NCI-H2107 treated with DMSO at 0.1 percent for 48 hours (cell line): ENCODE measurements at regions not wholly inside any gene's neighbourhood (a gene's known extent, or its start where the extent isn't known, plus 50 kb on each side); places are given as distances from the start of the nearest gene placed in this dataset.
"Not testable (repeated sequence)": the region's sequence is repeated elsewhere in the genome, so short reads cannot be mapped to it uniquely, and the experiment has no call there.

Experiments
- DNase-seq: peaks from one replicate; lab custom pipeline; 2025; ENCODE audit not compliant: unreplicated experiment; lab: John Stamatoyannopoulos, UW

DNA sequence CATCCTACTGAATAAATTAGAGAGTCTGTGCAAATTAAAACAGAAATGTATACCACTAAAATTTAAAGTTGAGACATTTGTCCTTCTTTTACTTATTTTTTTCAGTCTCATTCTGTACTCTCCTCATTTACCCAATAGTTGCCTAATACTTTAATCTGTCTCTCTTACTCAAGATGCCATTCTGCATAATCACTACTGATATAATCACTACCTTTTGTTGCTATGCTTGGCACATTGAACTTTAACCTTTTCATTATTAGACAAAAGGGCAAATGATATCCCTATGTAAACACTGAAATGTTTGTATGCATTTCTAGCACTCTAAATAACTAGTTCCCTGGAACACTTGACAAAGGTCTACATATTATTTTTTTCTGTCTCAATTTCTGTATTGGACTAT, 1108.3 kb upstream of the FLRT2 start:
- no peak for DNase-seq

DNA sequence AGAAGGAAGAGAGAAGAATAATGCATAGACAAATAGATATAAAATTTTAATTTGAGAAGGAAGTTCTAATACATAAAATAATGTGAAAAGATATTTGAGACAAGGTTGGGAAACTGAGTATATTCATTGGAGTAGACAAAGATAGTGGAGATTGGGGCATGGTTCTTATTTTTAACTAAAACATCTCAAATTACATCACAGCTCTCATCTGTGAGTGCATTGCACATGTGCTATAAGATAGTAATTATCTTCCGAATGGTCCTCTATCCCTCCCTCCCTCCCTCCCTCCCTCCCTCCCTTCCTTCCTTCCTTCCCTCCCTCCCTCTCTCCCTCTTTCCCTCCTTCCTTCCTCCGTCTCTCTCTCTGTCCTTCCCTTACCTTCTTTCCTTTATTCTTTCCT, 1104.0 kb upstream of the FLRT2 start:
- DNase-seq: no peak

DNA sequence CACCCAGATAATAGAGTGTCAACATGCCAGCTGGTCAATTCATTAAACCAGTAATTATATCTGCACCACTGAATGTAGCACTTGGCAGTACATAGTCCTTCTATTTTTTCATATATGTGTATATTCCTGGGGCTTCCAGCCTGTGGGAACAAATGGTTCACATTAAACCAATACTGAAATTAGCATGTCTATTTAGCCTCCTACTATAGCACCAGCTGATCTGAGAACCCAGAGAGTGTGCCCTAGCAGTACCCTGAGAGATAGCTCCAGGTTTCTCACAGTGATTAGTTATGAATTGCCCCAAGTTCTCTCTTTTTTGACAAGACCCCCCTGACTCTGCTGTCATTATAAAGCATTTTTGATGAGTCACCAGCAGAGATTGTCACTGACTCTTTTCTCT, 1097.3 kb upstream of the FLRT2 start:
- DNase-seq: peak; percentile 34

DNA sequence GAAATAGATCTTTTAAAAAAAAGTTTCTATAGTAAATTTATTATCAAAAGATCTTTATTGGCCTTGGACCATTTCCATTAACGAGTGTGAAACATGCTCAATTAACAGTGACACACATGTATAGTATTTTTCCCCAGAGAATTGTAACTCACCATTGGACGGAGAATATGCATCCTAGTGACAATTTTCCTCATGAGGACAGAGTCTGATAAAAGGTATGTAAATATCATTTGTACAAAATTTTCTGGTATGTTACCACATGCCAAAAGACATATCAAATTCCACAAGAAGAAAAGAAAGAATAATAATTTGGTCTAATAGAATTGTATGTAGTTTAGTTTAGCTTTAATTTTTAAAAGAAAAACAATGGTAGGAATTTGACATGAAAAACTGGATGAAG, 1096.0 kb upstream of the FLRT2 start:
- DNase-seq: no peak

DNA sequence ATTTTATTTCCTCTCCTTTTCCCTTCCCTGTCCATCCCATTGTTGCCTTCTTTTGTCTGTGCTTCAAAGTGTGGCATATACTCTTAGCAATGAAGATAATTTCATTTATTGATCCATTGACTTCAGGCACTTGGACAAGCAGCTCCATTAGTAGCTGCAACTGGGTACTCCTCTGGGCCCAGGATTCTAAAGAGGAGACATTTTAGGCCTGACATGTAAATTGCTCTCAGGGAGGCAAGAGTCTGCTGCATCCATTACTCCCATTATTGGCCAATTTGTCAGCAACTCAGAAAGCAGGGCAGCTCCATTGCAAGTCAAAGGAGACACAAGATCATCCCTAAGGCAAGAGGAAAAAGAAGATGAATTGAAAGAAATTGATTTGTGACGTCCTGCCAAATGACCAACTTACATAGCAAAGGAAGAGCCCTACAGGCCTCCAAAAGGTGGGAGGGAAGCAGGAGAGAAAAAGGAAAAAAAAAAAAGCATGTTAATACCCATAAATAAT, 1094.1 kb upstream of the FLRT2 start:
- no peak for DNase-seq

DNA sequence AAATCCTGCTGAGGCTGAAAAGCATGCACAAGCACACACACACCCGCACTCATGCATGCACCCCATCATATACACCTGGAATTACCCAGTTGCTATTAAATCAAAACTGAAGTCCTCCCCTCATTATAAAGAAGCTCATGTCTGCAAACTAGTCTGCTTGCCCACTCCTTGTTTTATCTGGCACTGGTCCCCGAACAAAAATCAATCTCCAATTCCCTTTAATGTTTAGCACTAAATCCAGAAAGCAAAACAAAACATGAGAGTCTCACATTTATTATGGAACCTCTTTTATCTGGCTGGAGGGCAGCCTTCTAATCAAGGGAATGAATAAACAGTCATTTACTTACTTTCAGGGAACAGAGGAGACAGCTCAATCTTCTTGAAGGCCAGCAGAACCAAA, 1093.4 kb upstream of the FLRT2 start:
- DNase-seq: no peak

DNA sequence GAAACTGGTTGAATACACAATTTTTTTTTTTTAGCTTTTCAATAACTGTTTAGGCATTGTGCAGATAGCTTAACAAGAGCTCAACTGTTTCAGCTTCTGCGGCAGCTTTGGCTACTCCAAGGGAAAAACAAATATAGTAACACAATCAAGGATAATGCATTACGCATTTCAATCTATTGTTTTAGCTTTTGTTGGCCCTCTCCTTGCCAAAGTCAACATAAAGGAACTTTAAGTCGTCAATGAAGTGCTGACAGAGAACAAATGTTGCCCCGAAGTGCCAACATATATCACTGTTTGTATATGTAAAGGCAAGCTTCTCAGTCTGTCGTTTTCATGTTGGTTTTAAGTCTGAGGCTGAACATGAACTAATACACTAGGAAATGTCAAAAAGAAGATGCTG, 1087.4 kb upstream of the FLRT2 start:
- no peak for DNase-seq

DNA sequence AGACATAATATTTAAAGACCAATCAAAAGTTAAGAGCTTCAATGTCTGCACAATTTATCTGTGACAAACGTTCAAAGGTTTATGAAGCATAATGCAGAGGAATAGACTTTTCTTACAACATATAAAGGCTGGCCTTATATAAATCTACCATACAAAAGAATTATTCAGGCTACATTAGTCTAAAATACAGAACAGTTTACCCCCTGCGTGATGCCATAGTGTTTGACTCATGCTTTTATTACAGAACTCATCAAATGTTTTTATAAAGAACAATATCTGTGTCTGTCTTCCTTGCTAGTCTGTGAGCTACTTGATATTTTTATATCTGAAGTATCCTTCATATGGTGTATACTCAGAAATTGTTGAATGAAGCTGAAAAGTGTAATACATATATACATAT, 1084.5 kb upstream of the FLRT2 start:
- no peak for DNase-seq

DNA sequence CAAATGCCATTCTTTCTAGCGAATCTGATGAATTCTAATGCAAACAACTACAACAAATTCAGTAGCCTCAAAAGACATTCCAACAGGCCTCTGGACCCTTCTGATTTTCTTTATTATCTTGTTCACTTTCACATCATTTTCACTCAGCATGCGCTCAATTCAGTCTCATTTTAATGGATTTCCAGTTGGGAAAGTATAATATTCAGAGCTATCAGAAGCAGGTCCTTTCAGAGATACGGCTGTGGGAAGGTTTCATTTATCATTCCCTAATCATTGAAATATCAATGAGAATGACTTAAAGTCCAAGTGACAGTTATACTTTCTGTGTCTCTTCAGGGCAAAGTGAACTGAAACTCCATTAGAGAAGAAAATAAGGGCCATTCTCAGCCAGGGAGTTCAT, 1083.7 kb upstream of the FLRT2 start:
- DNase-seq: no peak

DNA sequence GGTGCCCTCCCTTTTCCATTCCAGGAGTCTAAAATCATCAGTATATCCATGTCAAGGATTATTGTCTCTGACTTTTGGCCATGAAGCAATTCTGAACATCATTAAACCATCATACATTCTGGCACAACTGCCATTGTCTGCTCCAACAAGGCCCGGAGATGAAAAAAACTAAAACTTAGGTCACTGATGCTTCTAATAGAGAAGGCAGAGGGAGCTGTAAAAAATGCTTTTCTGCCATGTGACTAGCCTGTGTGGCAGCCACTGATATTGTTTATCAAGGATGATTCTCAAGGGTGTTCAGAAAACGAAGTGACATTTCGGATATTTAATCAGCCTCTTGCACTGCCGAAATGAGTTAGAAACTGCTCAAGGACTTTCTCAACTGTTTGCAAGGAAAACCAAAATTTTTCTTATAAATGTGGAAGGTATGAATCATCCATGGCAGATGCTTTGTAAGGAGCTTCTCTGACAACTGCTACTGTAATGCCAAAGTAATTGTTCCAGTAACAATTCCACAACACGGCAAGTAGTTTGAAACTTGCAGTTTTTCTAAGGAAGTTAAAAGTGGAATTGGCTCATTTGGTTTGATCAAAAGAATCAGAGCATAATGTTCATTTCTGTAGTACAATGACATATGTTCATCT, 1076.5 kb upstream of the FLRT2 start:
- DNase-seq: no peak

DNA sequence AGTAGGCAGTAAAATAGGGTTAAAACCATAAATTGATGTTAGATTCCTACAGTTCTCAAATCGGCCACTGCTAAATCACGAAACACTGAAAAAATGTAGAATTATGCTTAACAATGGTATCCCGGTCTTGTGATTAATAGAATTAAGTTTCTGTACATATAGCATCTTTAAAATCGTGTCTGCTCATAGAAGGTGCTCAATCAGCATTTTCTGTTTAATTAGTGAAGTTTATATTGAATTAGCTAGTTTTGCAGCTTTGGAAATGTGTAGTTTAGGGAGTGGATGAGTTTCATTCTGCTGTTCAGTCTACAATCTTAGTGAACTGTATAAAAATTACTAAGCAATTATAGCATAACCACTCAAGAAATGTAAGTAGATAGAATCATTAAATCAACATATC, 1075.8 kb upstream of the FLRT2 start:
- no peak for DNase-seq

DNA sequence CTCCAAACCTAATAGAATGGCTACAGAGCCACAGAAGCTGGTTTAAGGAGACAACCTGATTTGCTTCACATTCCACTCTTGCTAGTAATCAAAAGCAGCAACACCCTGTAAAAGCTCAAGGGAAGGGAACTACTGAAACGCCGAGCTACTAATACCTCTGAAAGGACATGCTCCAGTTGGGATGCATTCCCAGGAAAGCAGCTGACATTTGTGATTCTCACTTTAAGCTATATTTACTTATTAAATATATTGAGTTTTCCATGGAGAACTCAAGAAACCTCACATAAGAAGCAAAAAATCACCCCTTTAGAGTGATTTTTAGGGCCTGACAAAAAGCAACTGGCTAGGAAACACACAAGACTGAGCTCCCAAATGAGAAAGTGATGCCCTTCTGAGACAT, 1073.0 kb upstream of the FLRT2 start:
- no peak for DNase-seq

DNA sequence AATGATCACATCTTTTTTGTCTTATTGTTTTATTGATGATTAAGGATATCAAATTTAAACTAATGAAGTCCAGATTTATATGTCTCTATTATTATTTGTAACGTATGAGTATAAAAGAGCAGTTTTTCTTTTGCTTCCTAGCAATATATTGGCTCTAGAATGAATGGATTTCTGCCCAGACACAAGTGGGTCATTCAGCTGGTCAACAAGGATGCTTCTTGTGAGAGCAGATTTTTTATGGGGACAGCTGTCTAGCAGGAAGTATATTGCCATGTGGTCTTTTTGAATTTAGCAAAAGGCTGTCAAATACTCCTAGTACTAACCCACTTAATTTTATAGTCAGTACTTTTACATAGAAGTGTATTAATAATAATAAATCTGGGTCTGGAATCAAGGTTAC, 1071.1 kb upstream of the FLRT2 start:
- DNase-seq: no peak

DNA sequence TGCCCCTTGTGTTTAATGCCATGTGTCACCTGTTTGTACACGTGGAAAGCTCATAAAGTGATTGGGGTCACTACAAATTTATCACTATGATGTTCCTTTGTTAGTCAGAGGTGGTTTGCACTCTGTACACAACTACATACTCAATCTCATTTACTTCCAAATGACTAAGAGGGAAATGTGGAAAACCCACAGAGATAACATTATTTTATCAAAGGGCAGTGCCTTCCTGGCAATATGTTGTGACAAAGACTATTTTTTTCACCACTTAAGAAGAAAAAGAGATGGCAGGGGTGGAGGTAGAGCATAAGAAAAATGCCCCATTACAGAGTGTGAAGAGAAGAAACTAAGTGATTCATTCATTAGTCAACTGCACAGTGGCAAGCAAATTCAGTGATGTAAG, 1064.1 kb upstream of the FLRT2 start:
- DNase-seq: no peak

DNA sequence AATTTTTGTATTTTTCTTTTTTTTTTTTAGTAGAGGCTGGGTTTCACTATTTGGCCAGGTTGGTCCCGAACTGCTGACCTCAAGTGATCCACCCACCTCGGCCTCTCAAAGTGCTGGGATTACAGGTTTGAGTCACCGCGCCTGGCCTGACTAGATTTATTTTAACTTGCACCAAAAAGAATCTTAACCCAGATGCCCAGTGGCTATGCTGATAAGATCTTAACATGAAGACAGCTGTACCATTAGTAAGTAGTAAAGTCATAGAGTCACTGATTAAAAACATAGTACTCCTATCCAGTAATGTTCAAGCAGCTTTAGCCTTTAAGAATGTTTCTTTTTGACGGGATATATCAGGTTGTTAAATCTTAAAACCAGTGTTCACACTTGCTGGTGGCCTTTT, 1061.8 kb upstream of the FLRT2 start:
- no peak for DNase-seq

DNA sequence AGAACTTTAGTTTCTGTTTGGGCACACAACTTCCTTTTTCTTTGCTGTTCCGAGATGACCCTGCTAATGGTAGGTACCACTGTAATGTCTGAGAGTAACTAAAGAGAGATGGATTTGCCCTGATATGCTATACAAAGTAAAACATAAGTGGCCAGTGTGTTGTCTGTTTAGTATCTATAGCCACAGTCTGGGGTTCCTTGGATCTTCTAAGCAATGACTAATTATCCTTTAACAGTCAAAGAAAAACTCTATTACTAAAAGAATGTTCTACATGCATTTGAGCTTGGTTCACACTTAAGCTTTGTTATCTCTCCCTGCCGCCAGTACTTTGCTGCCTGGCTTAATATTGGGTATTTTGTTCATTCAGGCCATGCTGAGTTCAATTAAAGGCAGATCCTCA, 1051.9 kb upstream of the FLRT2 start:
- no peak for DNase-seq

DNA sequence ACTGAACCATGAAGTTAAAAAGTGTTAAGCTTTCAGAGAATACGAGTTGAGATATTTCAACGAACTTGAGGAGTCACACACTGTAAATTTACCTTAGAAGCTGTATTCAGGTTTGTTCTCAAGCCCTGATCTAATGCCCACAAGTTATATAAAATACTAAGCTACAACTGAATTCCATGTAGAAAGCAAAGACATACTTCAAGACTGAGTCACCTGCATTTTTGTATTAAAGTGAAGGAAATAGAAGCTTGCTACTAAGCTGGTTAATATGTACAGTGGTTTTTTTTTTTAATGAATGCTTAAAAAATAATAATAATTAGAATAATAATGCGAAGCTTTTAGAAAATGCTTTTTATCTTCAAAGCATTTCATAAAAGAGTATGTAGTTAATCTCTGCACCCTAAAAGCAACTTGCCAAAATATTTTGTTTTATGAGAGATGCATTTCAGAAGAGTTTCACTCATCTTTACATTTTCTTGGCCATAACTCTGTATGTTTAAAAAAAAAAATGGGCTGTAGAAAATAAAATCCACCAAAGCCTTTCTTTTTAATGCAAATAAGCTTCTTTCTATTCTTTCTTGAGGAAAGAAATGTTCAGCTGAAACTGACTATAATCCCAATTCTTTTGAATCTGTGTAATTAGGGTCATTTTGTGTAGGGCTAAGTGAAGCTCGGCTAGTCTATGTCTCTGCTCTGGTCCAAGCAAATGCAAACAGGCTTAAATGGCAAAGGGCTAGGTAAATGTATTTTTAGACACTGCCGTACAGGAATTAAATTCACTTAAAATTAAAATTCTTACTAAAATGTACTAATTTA, 1047.5 kb upstream of the FLRT2 start:
- no peak for DNase-seq

DNA sequence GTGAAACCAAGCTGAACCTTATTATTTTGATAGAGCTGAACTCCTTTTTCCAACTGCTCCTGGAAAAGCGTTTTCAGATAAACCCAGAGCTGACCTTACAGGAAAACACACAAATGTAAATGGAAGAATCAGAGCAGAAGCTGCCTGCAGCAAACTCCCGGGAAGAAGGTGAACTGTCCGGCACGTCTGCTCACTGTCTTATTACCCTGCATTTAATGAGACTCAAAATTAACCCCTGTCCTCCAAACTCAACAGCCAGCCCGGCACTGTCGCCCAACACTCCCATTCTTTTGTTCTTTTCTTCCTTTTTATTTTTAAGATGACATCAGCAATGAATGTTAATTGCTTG, 1046.9 kb upstream of the FLRT2 start:
- DNase-seq: no peak

DNA sequence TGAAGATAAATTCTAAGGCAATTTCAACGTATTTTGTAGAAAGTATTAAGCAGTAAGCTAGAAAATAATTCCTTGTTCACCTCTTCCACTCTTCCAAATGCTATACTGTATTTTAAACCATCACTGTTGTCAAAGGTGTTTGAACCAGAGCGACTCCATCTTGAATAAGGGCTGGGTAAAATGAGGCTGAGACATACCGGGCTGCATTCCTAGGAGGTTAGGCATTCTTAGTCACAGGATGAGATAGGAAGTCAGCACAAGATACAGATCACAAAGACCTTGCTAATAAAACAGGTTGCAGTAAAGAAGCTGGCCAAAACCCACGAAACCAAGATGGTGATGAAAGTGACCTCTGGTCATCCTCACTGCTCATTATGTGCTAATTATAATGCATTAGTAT, 1045.7 kb upstream of the FLRT2 start:
- DNase-seq: not testable (repeated sequence)

DNA sequence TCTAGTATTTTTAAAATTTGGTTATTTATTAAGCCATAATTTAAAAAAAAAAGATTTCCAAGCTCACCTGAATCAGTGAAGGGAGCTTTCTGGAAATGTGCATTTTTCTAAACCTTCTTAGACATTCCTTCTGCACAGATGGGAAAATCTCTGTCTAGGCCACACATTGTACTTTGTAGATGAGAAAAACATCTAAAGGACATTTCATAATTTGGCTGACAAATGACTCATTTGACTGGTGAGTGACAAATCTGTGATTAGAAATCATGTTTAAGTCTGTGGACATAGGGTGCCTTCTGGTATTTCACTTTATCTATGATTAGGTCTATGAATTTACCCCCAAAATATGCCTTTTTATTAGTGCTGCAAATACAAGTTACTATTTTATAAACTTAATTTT, 1044.9 kb upstream of the FLRT2 start:
- DNase-seq: no peak

DNA sequence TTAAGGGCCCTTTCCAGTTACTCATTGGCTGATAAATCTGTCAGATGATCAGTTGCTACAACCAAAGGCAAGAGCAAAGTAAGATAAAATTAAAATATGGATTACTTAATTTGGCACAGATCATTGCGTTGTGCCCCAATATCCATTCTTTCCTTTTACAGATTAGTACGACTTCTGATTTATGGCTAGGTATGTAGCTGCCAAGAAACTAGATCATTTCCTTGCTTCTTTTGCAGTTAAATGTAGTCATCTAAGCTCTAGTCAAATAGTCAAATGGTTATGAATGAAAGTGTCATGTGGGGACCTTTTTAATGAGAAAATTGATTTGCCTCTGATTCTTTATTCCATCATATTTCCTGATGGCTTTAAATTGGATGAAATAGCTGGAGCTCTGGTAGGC, 1039.9 kb upstream of the FLRT2 start:
- DNase-seq: no peak

DNA sequence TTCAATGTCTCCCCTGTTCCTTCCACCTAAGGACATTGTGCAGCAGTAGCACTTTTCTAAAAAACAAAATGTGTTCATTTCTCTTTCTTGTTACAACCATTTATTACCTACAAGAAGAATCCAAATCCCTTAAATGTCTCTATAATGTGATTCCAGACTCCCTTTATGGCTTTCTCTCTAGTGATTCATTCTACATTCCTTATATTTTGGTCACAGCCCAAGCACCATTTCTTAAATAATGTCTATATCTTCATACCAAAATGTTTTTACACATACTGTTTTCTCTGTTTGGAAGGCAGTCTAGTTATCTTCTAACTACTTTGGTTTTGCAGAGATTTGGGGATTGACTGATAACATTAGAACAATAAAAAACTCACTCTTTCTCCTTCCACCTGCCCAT, 1037.3 kb upstream of the FLRT2 start:
- DNase-seq: no peak

DNA sequence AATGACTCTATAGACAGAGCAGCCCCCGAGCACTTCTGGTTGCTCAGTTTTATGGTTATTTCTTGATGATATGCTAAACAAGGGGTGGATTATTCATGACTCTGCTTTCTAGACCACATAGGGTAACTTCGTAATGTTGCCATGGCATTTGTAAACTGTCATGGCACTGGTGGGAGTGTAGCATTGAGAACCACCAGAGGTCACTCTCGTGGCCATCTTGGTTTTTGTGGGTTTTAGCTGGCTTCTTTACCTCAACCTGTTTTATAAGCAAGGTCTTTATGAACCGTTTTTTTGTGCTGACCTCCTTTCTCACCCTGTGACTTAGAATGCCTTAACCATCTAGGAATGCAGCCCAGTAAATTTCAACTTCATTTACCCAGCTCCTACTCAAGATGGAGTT, 1036.2 kb upstream of the FLRT2 start:
- no peak for DNase-seq
